ENCODE measurements at regions not wholly inside any gene's neighbourhood (a gene's known extent, or its start where the extent isn't known, plus 50 kb on each side); places are given as distances from the start of the nearest gene placed in this dataset.

DNA sequence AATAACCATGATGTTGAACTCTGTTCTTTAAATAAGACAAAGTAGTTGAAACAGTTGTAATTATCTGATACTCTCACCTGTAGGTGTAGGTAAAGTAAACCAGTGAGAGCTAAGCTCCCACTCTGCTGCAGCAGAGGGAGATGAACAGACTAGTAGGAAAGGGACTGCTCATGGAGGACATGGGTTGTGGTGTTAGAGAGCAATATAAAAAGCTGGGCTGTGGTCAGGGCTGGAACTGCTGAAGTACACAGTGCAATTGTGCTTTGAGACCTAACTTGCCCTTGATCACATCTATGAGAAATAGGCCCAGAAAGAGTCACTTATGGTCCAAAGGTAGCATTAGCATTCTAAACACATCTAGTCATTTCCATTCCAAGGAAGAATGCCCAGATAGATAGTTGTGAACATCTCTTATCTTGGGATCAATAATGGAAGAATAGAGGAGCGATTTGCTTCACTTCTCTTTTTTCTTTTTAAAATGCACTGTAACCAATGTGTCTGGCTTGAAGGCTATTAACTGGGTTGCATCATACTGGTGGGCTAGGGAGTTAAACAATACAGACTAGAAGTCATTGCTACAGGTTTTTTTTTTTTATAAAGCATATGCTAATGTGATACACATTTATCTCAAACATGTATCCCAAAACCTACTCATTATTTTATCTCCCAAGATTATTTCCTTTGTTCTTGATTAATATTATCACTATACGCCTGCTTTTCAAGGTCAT lies 251.3 kb upstream of the CENPE start:
- no peak for DNase-seq (ENCODE audit: low read depth)
- TF ChIP-seq, protein P1, sequence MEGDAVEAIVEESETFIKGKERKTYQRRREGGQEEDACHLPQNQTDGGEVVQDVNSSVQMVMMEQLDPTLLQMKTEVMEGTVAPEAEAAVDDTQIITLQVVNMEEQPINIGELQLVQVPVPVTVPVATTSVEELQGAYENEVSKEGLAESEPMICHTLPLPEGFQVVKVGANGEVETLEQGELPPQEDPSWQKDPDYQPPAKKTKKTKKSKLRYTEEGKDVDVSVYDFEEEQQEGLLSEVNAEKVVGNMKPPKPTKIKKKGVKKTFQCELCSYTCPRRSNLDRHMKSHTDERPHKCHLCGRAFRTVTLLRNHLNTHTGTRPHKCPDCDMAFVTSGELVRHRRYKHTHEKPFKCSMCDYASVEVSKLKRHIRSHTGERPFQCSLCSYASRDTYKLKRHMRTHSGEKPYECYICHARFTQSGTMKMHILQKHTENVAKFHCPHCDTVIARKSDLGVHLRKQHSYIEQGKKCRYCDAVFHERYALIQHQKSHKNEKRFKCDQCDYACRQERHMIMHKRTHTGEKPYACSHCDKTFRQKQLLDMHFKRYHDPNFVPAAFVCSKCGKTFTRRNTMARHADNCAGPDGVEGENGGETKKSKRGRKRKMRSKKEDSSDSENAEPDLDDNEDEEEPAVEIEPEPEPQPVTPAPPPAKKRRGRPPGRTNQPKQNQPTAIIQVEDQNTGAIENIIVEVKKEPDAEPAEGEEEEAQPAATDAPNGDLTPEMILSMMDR (conservative IDR thresholded peaks at IDR 0.05; ENCODE audit: low read length): no peak
- no peak overlapping the region for H3K4me3 ChIP-seq (ENCODE audit: low read length)

DNA sequence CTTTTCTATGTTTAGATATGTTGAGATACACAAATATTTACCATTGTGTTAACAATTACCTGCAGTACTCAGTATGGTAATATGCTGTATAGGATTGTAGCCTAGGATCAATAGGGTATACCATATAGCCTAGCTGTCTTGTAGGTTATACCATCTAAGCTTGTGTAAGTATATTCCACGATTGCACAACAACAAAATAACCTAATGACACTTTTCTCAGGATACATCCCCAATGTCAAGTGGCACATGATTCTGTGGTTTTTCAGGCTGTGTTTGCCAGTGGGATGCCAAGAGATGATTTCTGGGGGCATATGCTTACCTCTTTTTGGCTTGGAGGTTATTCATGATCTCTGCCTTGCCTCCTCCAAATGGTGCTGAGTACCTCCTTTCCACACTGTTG lies 247.2 kb upstream of the CENPE start:
- TF ChIP-seq, protein P1 (conservative IDR thresholded peaks at IDR 0.05; ENCODE audit: low read length): no peak
- no peak overlapping the region for H3K4me3 ChIP-seq (ENCODE audit: low read length)
- no peak for DNase-seq (ENCODE audit: low read depth)

DNA sequence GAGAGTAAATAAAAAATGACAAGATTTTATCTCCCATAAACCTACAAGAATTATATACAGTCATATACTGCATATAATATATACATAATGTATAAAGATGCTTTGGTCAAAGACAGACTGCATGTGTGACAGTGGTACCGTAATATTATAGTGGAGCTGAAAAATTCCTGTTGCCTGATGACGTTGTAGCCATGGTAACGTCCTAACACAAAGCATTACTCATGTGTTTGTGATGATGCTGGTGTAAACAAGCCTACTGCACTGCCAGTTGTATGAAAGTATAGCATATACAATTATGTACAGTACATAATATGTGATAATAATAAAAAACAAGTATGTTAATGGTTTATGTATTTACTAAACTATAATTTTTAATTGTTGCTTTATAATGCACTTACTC lies 245.2 kb upstream of the CENPE start:
- TF ChIP-seq, protein P1 (conservative IDR thresholded peaks at IDR 0.05; ENCODE audit: low read length): no peak
- DNase-seq (ENCODE audit: low read depth): peak; percentile 2
- no peak overlapping the region for H3K4me3 ChIP-seq (ENCODE audit: low read length)

DNA sequence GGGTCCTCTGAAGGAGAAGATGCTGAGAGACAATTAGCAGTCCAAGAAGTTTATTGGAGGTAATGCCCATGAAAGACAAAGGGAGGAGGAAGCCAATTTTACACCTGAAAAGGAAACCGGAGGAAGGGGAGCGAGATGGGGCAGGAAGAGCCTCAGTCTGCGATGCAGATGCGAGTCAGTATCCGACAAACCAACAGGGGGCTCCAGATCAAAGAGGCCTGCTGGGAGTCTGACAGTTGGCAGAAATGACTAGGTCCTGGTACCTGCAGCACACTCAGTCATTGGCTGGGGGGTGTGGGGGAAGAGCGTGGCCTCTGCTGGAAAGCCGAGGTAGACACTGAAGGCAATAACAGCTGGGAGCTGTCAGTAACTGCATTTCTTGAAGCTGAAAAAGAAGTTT lies 231.1 kb upstream of the CENPE start:
- no peak for DNase-seq (ENCODE audit: low read depth)
- no peak overlapping the region for H3K4me3 ChIP-seq (ENCODE audit: low read length)
- TF ChIP-seq, protein P1 (conservative IDR thresholded peaks at IDR 0.05; ENCODE audit: low read length): no peak

DNA sequence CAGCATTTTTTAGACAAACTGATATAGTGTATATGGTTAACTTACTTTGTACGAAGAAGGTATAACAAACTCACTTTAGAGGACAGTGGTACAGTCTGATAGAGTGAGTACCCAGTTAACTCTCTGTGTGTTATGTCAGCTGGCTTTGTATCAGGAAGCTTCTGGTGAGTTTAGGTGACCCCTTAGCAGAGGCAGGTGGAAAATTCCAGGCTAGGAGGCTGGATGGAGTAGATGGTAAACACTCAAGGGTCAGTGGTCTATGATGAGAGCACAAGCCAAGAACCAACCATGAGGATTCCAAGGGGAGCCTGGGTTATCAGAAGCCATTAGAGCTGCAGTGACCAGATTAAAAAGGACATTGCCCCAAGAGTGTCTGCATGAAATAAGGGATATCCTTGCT lies 227.3 kb upstream of the CENPE start:
- TF ChIP-seq, protein P1 (conservative IDR thresholded peaks at IDR 0.05; ENCODE audit: low read length): no peak
- DNase-seq (ENCODE audit: low read depth): no peak
- no peak overlapping the region for H3K4me3 ChIP-seq (ENCODE audit: low read length)

DNA sequence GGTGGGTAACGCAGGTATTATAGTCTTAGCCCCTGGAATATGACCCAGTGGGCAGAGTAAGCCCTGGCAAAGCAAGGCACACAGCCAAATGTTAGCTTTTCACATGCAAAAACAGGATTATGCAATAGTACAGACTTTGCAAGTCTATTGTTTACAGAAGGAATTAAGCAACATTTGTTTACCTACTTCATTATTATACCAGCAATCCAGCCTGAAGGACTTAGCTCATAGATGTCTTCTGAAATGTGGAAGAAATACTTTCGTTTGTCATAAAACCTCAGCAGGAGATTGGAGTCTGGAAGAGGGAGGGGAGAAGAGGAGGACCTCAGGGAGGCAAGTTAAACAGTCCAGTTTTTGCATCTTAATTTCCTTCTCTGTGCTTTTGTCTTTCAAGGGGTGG lies 226.7 kb upstream of the CENPE start:
- DNase-seq (ENCODE audit: low read depth): peak; percentile 0
- TF ChIP-seq, protein P1 (conservative IDR thresholded peaks at IDR 0.05; ENCODE audit: low read length): no peak
- H3K4me3 ChIP-seq (ENCODE audit: low read length): no peak overlapping the region

DNA sequence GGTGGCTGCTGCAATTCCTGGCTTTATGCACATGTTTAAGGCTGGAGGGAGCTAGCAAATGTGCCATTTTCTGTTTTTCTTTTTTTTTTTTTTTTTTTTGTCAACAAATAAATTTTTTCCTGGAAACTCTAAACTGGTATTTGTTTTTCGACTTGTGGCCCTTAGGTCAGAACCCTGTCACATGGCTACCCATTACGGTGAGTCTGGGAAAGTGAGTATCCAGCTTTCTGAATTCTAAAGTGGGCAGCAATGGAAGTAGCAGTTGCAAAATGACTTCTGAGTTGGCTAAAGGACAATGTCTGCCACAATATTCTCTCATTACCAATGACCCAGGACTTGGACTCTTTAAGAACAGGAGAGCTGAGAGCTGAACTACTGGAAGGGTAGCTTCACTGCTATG lies 225.1 kb upstream of the CENPE start:
- TF ChIP-seq, protein P1 (conservative IDR thresholded peaks at IDR 0.05; ENCODE audit: low read length): no peak
- DNase-seq (ENCODE audit: low read depth): no peak
- no peak overlapping the region for H3K4me3 ChIP-seq (ENCODE audit: low read length)
